ENCODE measurements at regions not wholly inside any gene's neighbourhood (a gene's known extent, or its start where the extent isn't known, plus 50 kb on each side); places are given as distances from the start of the nearest gene placed in this dataset.

DNA sequence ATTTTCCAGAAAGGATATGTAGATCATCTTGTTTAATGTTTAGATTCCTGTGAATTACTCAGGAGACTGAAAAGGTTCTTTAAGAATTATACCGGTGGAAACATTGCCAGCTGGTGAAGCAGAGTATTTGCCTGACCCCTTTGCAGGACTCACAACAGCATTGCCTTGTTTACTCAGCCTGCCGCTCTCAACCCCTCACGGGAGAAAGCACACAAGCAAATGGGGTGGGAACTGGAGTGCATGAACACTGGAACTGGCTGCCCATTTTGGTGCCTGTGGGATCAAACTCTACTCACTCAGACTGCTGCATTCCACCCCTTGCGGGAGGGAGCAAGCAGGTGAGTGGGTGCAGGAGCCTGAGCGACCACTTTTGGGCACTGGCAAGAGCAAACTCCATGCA, 804.7 kb upstream of the SLITRK1 start:
- no peak overlapping the region for H3K4me3 ChIP-seq (ENCODE audit: insufficient read depth, low read depth, low read length)
- TF ChIP-seq RCOR1 (IDR thresholded peaks at IDR 0.05; ENCODE audit: insufficient replicate concordance, low read length) (no peak), BHLHE40 (IDR thresholded peaks at IDR 0.05; ENCODE audit: low read depth, low read length) (no peak), CHD1 (IDR thresholded peaks at IDR 0.05; ENCODE audit: low read depth, low read length) (no peak), POLR2A (IDR thresholded peaks at IDR 0.05; ENCODE audit: low read depth, low read length) (no peak), RFX5 (IDR thresholded peaks at IDR 0.05; ENCODE audit: low read depth, low read length) (no peak), ELK1 (IDR thresholded peaks at IDR 0.05; ENCODE audit: borderline replicate concordance, low read depth, low read length) (no peak), USF2 (IDR thresholded peaks at IDR 0.05; ENCODE audit: low read depth, low read length) (no peak), SMC3 (IDR thresholded peaks at IDR 0.05; ENCODE audit: low read depth, low read length) (no peak), FOS (IDR thresholded peaks at IDR 0.05; ENCODE audit: low read depth, low read length) (no peak), NFE2L2 (IDR thresholded peaks at IDR 0.05; ENCODE audit: low read depth, low read length) (no peak)
- TF ChIP-seq, protein P1, sequence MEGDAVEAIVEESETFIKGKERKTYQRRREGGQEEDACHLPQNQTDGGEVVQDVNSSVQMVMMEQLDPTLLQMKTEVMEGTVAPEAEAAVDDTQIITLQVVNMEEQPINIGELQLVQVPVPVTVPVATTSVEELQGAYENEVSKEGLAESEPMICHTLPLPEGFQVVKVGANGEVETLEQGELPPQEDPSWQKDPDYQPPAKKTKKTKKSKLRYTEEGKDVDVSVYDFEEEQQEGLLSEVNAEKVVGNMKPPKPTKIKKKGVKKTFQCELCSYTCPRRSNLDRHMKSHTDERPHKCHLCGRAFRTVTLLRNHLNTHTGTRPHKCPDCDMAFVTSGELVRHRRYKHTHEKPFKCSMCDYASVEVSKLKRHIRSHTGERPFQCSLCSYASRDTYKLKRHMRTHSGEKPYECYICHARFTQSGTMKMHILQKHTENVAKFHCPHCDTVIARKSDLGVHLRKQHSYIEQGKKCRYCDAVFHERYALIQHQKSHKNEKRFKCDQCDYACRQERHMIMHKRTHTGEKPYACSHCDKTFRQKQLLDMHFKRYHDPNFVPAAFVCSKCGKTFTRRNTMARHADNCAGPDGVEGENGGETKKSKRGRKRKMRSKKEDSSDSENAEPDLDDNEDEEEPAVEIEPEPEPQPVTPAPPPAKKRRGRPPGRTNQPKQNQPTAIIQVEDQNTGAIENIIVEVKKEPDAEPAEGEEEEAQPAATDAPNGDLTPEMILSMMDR (conservative IDR thresholded peaks at IDR 0.05; ENCODE audit: low read depth, low read length): no peak
- H2BK5ac ChIP-seq (ENCODE audit: low read depth, low read length, poor library complexity, severe bottlenecking): no peak overlapping the region
- BruUV-seq (replicated peaks): no TSS peak
- no peak overlapping the region for H2BK120ac ChIP-seq (ENCODE audit: low read depth, low read length)
- H2AFZ ChIP-seq (replicated peaks; ENCODE audit: low read length, poor library complexity): no peak overlapping the region
- H3K9ac ChIP-seq (ENCODE audit: low read depth, low read length): no peak overlapping the region
- H3K56ac ChIP-seq (ENCODE audit: extremely low read depth, insufficient read depth, low read length): no peak overlapping the region
- H3K79me1 ChIP-seq (ENCODE audit: low read depth in 1 of 2, low read length in 2 of 2): no peaks in the 10 kb centered on the region
- in situ Hi-C loops (cut with MboI; ENCODE audit: low sequenced_read_pairs) (no loop called here), intact Hi-C loops (cut with micrococcal nuclease) (no loop called here), dilution Hi-C loops (cut with HindIII; ENCODE audit: low sequenced_read_pairs, unreplicated experiment) (no loop called here)
- H3K9me1 ChIP-seq (ENCODE audit: insufficient read depth, low read length): no peaks in the 10 kb centered on the region
- no peak overlapping the region for H3K14ac ChIP-seq (replicated peaks; ENCODE audit: low read depth, low read length)
- H2BK20ac ChIP-seq (ENCODE audit: low read depth, low read length): no peak overlapping the region
- ChIA-PET POLR2A (ENCODE audit: unreplicated experiment) (no interaction called here), CTCF (no interaction called here)
- DNase-seq (no peak), ATAC-seq (ENCODE audit: low read depth) (no peak)
- H2AK5ac ChIP-seq (ENCODE audit: low read depth, low read length): no peak overlapping the region
- WGBS, 2 experiments (ENCODE audit: extremely low coverage in 2 of 2, insufficient read length in 1 of 2): 57% methylated on average over 1 of the region's 5 CpGs; no CpG with 5 or more reads in 1 of the 2 experiments
- no peak overlapping the region for H4K5ac ChIP-seq (ENCODE audit: low read depth, low read length)
- H3K23ac ChIP-seq (ENCODE audit: low read depth, low read length): no peak overlapping the region
- H3K27me3 ChIP-seq (ENCODE audit: control insufficient read depth, insufficient read depth, low read length): no peaks in the 10 kb centered on the region
- no peak overlapping the region for H2BK15ac ChIP-seq (ENCODE audit: low read depth, low read length)
- no peak overlapping the region for H3K4ac ChIP-seq (ENCODE audit: low read depth, low read length)
- no peak overlapping the region for H2AK9ac ChIP-seq (replicated peaks; ENCODE audit: low read depth, low read length, poor library complexity)
- no peak overlapping the region for H3K18ac ChIP-seq (ENCODE audit: low read depth, low read length)
- no peak overlapping the region for H3K27ac ChIP-seq (ENCODE audit: insufficient read depth, low read length)
- H3K4me2 ChIP-seq (ENCODE audit: low read depth, low read length): no peak overlapping the region
- no peaks in the 10 kb centered on the region for H4K20me1 ChIP-seq (ENCODE audit: insufficient read depth, low read length)
- no peaks in the 10 kb centered on the region for H3K36me3 ChIP-seq (ENCODE audit: control insufficient read depth, insufficient read depth, low read length)
- no peak overlapping the region for H4K8ac ChIP-seq (ENCODE audit: low read depth in 2 of 2, low read length in 2 of 2)
- H4K91ac ChIP-seq (ENCODE audit: insufficient read depth, low read depth, low read length): no peak overlapping the region
- no peaks in the 10 kb centered on the region for H3K4me1 ChIP-seq (ENCODE audit: control insufficient read depth, insufficient read depth, low read length)
- H3K9me3 ChIP-seq (ENCODE audit: control insufficient read depth, insufficient read depth, low read length): no peaks in the 10 kb centered on the region

Data from IMR-90 (cell line).